GM12864 (cell line): ENCODE measurements at regions not wholly inside any gene's neighbourhood (a gene's known extent, or its start where the extent isn't known, plus 50 kb on each side); places are given as distances from the start of the nearest gene placed in this dataset.

Experiments used
- DNase-seq: peaks from one replicate; pipeline ENCODE4 v3.0.0-alpha.2; 2011; ENCODE audit warnings: low read depth
- H3K4me3 ChIP-seq: 2 replicates; pipeline ENCODE4 v1.5.1; 2011; ENCODE audit warnings: mild to moderate bottlenecking, low read depth, low read length, control low read depth
- TF ChIP-seq, protein P1 (sequence below): IDR thresholded peaks from 2 replicates; pipeline ENCODE4 v1.5.1; 2011; ENCODE audit warnings: low read depth, mild to moderate bottlenecking, moderate library complexity, low read length, control low read depth, inconsistent platforms; ENCODE audit errors: missing control alignments

DNA sequence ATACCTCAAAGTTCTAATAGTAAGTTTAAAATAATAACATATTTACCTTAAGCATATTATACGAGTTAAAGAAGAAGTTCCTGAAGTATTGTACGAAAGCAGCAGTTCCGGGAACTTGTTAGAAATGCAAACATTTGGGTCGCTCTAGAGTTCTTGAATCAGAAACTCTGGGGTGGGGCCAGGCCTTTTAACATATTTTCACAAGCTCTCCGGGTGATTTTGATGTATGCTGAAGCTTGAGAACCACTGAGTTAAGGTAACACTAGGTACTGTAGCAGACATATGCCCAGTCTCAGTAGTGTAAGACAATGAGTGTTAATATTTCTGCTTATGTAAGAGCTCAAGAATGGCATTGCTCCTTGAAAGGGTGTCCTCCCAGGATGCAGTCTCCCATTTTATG, 461.1 kb downstream of the C3orf38 start:
- TF ChIP-seq, protein P1, sequence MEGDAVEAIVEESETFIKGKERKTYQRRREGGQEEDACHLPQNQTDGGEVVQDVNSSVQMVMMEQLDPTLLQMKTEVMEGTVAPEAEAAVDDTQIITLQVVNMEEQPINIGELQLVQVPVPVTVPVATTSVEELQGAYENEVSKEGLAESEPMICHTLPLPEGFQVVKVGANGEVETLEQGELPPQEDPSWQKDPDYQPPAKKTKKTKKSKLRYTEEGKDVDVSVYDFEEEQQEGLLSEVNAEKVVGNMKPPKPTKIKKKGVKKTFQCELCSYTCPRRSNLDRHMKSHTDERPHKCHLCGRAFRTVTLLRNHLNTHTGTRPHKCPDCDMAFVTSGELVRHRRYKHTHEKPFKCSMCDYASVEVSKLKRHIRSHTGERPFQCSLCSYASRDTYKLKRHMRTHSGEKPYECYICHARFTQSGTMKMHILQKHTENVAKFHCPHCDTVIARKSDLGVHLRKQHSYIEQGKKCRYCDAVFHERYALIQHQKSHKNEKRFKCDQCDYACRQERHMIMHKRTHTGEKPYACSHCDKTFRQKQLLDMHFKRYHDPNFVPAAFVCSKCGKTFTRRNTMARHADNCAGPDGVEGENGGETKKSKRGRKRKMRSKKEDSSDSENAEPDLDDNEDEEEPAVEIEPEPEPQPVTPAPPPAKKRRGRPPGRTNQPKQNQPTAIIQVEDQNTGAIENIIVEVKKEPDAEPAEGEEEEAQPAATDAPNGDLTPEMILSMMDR: no peak
- no peak for DNase-seq
- no peak overlapping the region for H3K4me3 ChIP-seq

DNA sequence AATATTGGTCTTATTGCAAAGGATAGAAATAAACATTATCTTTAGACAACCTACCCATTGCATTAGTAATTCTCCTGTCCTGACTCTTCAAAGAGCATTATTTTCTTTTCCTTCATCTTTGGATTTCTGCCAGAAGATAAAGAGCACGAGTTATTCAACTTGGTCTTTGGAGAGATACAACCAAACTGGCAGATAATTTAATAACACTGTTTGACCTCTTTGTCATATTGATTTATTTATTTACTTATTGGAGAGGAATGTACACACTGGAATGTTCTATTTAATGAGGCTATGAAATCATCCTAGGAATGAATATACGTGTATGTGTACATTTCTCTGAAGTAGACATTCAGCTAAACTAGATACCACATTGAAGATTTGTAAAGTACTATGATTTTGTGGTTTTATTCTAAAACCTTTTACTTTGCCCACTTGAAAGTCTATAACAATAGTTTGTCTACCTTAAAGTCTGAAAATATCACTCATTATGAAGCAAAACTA, 462.1 kb downstream of the C3orf38 start:
- H3K4me3 ChIP-seq: no peak overlapping the region
- no peak for DNase-seq
- TF ChIP-seq, protein P1: no peak

DNA sequence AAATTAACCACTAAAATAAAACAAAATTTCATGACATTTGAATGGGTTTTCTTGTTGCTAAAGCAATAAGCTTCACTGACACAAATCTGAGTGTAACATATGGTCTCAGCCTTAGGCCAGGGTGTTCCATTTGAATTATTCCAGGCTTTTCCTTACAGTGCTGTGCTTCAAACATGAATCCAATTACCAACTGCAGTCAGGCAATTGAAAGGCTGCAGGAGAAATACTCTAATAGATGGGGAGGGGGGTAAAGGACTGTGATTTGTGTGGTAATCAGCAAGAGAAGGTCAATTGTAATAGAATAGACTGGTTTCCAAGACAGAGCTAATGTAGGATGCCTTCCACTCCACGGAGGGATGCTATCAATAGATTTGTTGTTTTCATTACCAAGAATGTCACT, 466.7 kb downstream of the C3orf38 start:
- H3K4me3 ChIP-seq: no peak overlapping the region
- TF ChIP-seq, protein P1: no peak
- no peak for DNase-seq

DNA sequence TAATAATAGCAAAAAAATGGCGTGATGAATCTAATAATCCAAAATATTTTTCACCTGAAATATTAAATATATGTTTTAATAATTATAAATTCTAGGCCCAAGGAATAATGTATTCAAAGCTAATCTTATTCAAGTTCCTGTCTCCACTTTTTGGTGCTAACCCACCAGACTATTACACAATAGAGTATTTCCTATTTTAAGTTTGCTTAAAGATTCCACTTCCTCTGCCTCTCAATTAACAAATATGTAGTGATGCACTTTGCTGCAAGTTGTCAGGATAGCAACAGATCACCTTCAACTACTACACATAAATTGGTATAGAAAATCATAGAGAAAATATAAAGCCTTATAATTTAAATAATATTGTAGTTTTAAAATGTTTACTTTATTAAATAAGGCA, 467.5 kb downstream of the C3orf38 start:
- no peak for DNase-seq
- TF ChIP-seq, protein P1: no peak
- H3K4me3 ChIP-seq: no peak overlapping the region

DNA sequence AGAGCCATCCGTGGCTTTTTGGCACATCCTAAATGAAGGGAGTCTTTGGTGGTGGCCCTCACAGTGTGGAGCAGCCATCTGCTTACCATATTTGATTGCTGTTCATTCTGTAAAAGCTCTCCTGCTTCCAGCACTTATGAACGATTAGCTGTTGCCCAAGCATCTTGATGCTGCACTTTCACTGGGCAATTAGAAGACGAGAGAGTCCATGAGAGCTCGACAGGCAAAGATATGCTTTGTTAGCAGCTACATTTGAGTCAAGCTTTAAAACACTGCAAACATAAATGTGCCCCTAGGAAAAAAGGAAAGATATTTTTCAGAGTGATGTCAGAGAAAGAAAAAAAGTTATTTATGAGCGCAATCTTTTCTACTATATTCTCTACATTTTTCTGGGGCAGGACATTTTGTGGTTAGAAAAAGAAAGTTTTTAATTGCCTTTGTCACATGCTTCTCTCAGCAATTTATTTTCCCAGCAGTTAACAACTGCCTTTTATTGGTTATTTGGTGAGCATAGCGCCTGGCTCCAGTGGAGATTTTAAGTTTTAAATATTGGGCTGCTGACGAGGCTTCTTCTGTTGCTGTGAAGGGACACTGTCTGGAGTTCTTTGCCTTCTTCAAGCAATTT, 468.4 kb downstream of the C3orf38 start:
- no peak for DNase-seq
- no peak overlapping the region for H3K4me3 ChIP-seq
- TF ChIP-seq, protein P1: no peak

DNA sequence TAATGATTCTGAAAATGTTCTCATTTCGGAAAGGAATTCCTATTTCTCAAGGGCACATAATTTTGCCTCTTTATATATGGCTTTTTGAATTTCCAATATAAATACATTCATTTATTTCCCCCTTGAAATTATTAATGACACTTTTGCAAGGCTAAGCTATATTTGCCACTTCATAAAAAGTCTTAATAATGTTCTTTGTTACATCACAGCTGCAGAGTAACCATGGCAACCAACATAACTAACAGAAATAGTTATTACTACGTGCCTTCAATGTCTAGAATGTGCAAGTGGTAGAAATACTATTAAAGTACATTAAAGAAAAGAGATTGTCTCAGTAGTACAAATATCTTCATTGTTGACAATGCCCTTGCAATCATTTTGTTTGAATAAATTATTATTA, 471.8 kb downstream of the C3orf38 start:
- no peak overlapping the region for H3K4me3 ChIP-seq
- DNase-seq: no peak
- TF ChIP-seq, protein P1: no peak

DNA sequence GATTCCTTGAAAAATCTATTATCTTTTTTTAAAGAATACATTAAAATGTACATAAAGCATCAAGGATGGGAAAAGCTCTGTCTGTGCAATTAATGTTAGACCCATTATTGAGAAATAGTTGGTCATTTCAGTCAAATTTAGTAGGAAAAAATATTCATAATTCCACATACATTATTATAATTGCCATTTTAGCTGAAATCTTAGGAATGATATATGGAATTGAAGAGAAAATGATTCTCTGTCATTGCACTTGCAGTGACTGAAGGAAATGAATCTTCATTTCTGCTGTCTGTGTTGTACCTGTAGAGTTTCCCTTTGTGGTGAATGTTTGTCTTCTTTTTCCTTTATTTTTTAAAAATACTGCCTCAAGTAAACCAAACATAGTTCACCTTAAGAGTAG, 473.9 kb downstream of the C3orf38 start:
- TF ChIP-seq, protein P1: no peak
- H3K4me3 ChIP-seq: no peak overlapping the region
- DNase-seq: no peak
